A549 (cell line): ENCODE measurements at regions not wholly inside any gene's neighbourhood (a gene's known extent, or its start where the extent isn't known, plus 50 kb on each side); places are given as distances from the start of the nearest gene placed in this dataset.

Source experiments
- CHD4 ChIP-seq: fragments of 200-600 bp; sonication (generic); IDR thresholded peaks from 2 replicates; pipeline ENCODE4 v1.6.1; 2016; ENCODE audit warnings: antibody characterized with exemption, mild to moderate bottlenecking, borderline replicate concordance
- CTCF ChIP-seq: fragments of >200 bp; sonication (Bioruptor Twin); formaldehyde crosslinking; IDR thresholded peaks from 3 replicates; pipeline ENCODE4 v1.5.1; 2016
- EP300 ChIP-seq, 2 experiments: fragments of >200 bp; sonication (Bioruptor Twin); formaldehyde crosslinking; IDR thresholded peaks; 2 replicates in 1 of 2; 3 replicates in 1 of 2; pipeline ENCODE4 v1.6.1; 2016 to 2017
- JUN ChIP-seq, 2 experiments: fragments of >200 bp; sonication (Bioruptor Twin); formaldehyde crosslinking; IDR thresholded peaks; 2 replicates in 1 of 2; 3 replicates in 1 of 2; pipeline ENCODE4 v1.6.1; 2016 to 2017
- POLR2A ChIP-seq: IDR thresholded peaks from 2 replicates; pipeline ENCODE4 v1.6.1; 2012; ENCODE audit warnings: mild to moderate bottlenecking, low read length
- RAD21 ChIP-seq, 2 experiments: fragments of >200 bp in 1 of 2; sonication (Bioruptor Twin) in 1 of 2; formaldehyde crosslinking in 1 of 2; IDR thresholded peaks in 1 of 2; conservative IDR thresholded peaks in 1 of 2; 2 replicates in 1 of 2; 3 replicates in 1 of 2; pipeline ENCODE4 v1.6.1; 2012 to 2018; ENCODE audit warnings: inconsistent platforms in 1 of 2
- TFCP2L1 ChIP-seq: fragments of 250-450 bp; sonication (Bioruptor Pico); IDR thresholded peaks from 2 replicates; pipeline ENCODE4 v1.5.0; 2021; ENCODE audit warnings: mild to moderate bottlenecking
- ZC3H11A ChIP-seq: fragments of 450-650 bp; IDR thresholded peaks from 2 replicates; pipeline ENCODE4 v1.6.1; 2014; ENCODE audit warnings: antibody characterized with exemption, mild to moderate bottlenecking
- TF ChIP-seq, protein P1 (sequence below): fragments of >200 bp; sonication (Bioruptor Twin); formaldehyde crosslinking; IDR thresholded peaks from 3 replicates; pipeline ENCODE4 v1.6.1; 2016

DNA sequence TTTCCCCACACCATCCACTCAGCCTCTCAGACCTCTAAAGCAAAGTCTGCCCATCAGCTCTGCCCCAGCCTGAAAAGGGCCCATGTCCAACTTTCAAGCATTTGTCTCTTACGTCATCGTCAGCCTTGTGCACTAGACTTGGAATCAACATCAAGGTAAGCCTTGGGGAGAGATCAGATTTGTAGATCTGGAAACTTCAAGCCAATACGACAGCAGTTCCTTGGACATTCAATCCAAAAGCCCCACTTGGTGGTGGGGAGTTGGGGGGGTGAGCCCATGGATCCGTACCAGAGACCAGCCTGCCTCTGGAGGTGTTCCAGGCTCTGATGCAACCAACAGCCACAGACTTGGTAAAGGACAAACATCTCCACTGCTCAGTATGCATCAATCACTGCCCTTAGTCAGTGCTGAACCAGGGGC lies 206.8 kb upstream of the MEIS1 start:
- TF ChIP-seq TFCP2L1 (CRISPR knock-in tag) (no peak), CTCF (no peak), EP300 (IDR thresholded peaks at IDR 0.05) (no peak), CHD4 (no peak), POLR2A (no peak), ZC3H11A (no peak), JUN (IDR thresholded peaks at IDR 0.05) (no peak), RAD21 (conservative IDR thresholded peaks at IDR 0.05 in 1 of 2, IDR thresholded peaks at IDR 0.05 in 1 of 2) (no peak)
- TF ChIP-seq, protein P1, sequence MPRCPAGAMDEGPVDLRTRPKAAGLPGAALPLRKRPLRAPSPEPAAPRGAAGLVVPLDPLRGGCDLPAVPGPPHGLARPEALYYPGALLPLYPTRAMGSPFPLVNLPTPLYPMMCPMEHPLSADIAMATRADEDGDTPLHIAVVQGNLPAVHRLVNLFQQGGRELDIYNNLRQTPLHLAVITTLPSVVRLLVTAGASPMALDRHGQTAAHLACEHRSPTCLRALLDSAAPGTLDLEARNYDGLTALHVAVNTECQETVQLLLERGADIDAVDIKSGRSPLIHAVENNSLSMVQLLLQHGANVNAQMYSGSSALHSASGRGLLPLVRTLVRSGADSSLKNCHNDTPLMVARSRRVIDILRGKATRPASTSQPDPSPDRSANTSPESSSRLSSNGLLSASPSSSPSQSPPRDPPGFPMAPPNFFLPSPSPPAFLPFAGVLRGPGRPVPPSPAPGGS = no peak
